ENCODE measurements at regions not wholly inside any gene's neighbourhood (a gene's known extent, or its start where the extent isn't known, plus 50 kb on each side); places are given as distances from the start of the nearest gene placed in this dataset.

DNA sequence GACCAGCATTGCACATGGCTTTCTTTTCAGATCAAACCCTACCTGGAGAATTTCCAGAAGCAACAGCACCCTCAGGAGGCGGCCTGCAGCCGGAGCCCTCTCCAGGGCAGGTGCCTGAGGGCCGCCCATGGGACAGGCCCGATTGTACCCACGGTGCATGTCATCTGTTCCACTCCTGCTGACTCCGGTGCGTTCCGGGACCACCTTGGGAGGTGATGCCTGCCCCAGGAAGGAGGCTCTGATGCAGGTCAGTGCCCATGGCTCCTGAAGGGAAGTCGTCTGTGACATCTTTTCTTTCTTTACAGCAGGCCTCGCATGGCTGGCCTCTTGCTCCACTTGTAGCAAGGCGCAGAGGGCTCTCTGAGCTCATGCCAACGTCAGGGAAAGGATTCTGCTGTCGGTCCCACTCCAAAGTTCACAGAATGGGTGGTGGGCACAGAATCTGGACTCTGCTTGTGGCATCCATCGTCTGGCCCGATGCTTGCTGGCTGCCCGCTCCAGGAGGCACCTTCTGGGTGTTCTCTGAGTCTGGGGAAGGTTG is 160.7 kb upstream of the RTL1 start:
- TF ChIP-seq CTCF (conservative IDR thresholded peaks at IDR 0.05; ENCODE audit: low read depth, low read length): no peak
- no peak for TF ChIP-seq EZH2 (IDR thresholded peaks at IDR 0.05; ENCODE audit: borderline replicate concordance, low read depth, low read length, poor library complexity, severe bottlenecking)
- ChIA-PET POLR2A (ENCODE audit: low non-redundant PET) (no interaction called here), CTCF (no interaction called here)
- Histone ChIP-seq H3K9me3 (ENCODE audit: low read depth, low read length, poor library complexity, severe bottlenecking) (no peaks in the 10 kb centered on the region), H3K27me3 (replicated peaks; ENCODE audit: insufficient read depth, low read depth, low read length, poor library complexity) (no peaks in the 10 kb centered on the region), H3K4me3 (ENCODE audit: low read depth, low read length, poor library complexity, severe bottlenecking) (no peak overlapping the region), H3K36me3 (ENCODE audit: insufficient read depth, low read length, poor library complexity, severe bottlenecking) (no peaks in the 10 kb centered on the region), H3K27ac (ENCODE audit: low read depth, low read length, poor library complexity, severe bottlenecking) (no peak overlapping the region), H3K4me1 (ENCODE audit: insufficient read depth, low read length, poor library complexity, severe bottlenecking) (peaks cover 7% of the 10 kb centered on the region)
- no peak for DNase-seq (ENCODE audit: low spot score)
- intact Hi-C loops (cut with micrococcal nuclease; ENCODE audit: unreplicated experiment): no loop called here
- BruUV-seq (replicated peaks): no TSS peak

DNA sequence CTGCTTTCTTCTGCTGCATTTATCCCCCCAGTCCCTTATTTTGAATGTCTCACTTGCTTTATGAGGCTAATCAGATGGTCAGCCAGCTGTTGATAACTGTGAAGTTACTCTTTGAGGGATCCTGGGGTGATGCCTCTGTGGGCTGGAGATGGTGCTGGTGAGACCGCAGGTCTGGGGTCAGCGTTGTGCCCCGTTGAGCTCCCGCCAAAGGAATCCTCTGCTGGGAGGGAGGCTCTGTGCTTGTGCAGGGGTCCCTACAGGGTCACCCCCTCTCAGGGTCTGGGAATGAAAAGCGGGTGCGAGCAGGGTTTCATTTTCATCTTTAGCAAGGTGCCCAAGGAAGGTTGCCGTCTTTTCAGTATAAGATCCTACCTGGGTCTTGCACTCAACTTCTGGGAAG is 161.2 kb upstream of the RTL1 start:
- intact Hi-C loops (cut with micrococcal nuclease; ENCODE audit: unreplicated experiment): no loop called here
- DNase-seq (ENCODE audit: low spot score): no peak
- Histone ChIP-seq H3K36me3 (ENCODE audit: insufficient read depth, low read length, poor library complexity, severe bottlenecking) (no peaks in the 10 kb centered on the region), H3K27ac (ENCODE audit: low read depth, low read length, poor library complexity, severe bottlenecking) (no peak overlapping the region), H3K9me3 (ENCODE audit: low read depth, low read length, poor library complexity, severe bottlenecking) (no peaks in the 10 kb centered on the region), H3K4me3 (ENCODE audit: low read depth, low read length, poor library complexity, severe bottlenecking) (no peak overlapping the region), H3K4me1 (ENCODE audit: insufficient read depth, low read length, poor library complexity, severe bottlenecking) (peaks cover 7% of the 10 kb centered on the region), H3K27me3 (replicated peaks; ENCODE audit: insufficient read depth, low read depth, low read length, poor library complexity) (no peaks in the 10 kb centered on the region)
- ChIA-PET CTCF (no interaction called here), POLR2A (ENCODE audit: low non-redundant PET) (no interaction called here)
- no peak for TF ChIP-seq CTCF (conservative IDR thresholded peaks at IDR 0.05; ENCODE audit: low read depth, low read length)
- no peak for TF ChIP-seq EZH2 (IDR thresholded peaks at IDR 0.05; ENCODE audit: borderline replicate concordance, low read depth, low read length, poor library complexity, severe bottlenecking)
- BruUV-seq (replicated peaks): no TSS peak

GRCh38 chr14:101065246-101065645 is 161.7 kb upstream of the RTL1 start:
- ChIA-PET CTCF (no interaction called here), POLR2A (ENCODE audit: low non-redundant PET) (no interaction called here)
- Histone ChIP-seq H3K27ac (ENCODE audit: low read depth, low read length, poor library complexity, severe bottlenecking) (no peak overlapping the region), H3K4me3 (ENCODE audit: low read depth, low read length, poor library complexity, severe bottlenecking) (no peak overlapping the region), H3K27me3 (replicated peaks; ENCODE audit: insufficient read depth, low read depth, low read length, poor library complexity) (no peaks in the 10 kb centered on the region), H3K9me3 (ENCODE audit: low read depth, low read length, poor library complexity, severe bottlenecking) (no peaks in the 10 kb centered on the region), H3K4me1 (ENCODE audit: insufficient read depth, low read length, poor library complexity, severe bottlenecking) (peaks cover 7% of the 10 kb centered on the region), H3K36me3 (ENCODE audit: insufficient read depth, low read length, poor library complexity, severe bottlenecking) (no peaks in the 10 kb centered on the region)
- no TSS peak for BruUV-seq (replicated peaks)
- intact Hi-C loops (cut with micrococcal nuclease; ENCODE audit: unreplicated experiment): no loop called here
- TF ChIP-seq EZH2 (IDR thresholded peaks at IDR 0.05; ENCODE audit: borderline replicate concordance, low read depth, low read length, poor library complexity, severe bottlenecking) (no peak), CTCF (conservative IDR thresholded peaks at IDR 0.05; ENCODE audit: low read depth, low read length) (no peak)
- no peak for DNase-seq (ENCODE audit: low spot score)

All from A673 (cell line).